Left renal cortex interstitium (tissue), 4 donors: ENCODE measurements at regions not wholly inside any gene's neighbourhood (a gene's known extent, or its start where the extent isn't known, plus 50 kb on each side); places are given as distances from the start of the nearest gene placed in this dataset.

Experiments used
- DNase-seq, 4 donors: peaks; one replicate each; pipeline ENCODE4 v3.0.0-alpha.2; 2013; ENCODE audit warnings: low read depth in 4 of 4, low spot score in 2 of 4, missing footprints in 1 of 4

- no peak for DNase-seq
Observed at GRCh38 chr4:189050643-189051042, 890.0 kb upstream of the FRG1 start.

- no peak for DNase-seq
Observed at GRCh38 chr4:189053621-189054020, 887.1 kb upstream of the FRG1 start.

- no peak for DNase-seq
Observed at GRCh38 chr4:189060104-189060503, 880.6 kb upstream of the FRG1 start.

DNA sequence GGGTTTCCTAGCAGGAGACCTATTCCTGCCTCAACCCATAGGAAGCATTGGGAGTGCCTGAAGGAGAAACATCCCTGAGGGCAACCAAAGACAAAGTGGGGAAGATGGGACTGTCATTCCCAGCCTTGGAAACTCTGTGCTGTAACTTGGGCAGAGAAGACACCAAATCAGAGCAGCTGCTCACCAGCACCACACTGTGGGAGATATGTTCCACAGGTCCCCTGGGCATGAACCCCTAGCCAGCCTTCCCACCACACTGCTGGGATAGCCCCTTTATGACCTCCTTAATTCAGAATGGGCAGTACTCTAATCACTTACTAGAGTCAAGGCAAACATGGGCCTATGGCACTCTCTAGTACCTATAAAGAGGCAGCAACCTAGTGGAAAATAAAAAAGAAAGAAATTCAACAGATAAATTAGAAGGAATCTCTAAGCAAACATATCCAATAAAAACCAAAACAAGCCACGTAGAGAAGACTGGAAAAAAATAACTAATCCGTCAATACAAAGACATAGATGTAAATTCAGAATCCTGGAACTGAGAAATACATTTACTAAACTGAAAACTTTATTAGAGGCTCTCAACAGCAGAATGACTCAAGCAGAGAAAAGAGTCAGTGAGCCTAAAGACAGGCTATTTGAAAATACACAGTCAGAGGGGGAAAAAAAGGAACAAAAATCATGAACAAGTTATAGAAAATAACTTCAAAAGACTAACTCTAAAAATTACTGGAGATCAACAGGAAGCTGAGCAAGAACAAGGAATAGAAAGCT, 878.4 kb upstream of the FRG1 start:
- DNase-seq: no peak

DNA sequence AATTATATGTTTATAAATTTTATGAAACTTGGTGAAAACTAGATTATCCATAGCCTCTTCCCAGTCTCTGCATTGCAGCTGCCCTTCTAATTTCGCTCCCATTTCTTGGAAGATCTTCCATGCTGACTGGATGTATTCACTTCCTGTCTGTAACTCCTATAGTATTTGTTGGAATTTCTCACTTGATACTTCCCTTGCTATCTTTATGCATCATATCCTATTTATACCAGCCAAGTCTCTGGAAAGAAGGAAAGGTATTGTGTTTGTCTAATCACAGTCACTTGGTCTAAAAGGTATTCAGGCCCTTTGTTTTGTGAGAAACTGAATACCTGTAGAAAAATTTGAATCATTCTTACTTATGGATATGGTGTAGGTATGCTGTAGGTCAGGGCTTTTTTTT, 870.9 kb upstream of the FRG1 start:
- no peak for DNase-seq

DNA sequence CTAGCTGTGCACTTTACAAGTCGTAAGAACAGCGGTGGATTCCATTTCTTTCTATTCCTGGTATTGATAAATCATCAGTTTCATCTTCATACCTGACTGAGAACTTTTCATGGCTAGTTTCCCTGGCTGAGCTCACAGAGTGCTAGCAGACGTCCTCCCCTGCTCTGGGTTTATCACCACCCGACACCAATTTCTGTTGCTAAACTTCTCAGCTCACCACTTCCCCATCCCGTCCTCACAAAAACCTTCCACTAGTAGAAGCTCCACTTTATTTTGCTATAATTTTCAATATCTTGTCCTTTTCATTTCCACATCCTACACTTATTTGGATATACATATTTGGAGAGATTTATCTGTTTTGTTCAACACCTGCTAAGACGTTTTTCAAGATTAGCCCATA, 869.4 kb upstream of the FRG1 start:
- no peak for DNase-seq

- no peak for DNase-seq
Observed at GRCh38 chr4:189073739-189074138, 866.9 kb upstream of the FRG1 start.

- no peak for DNase-seq
Observed at GRCh38 chr4:189081826-189082225, 858.8 kb upstream of the FRG1 start.

GRCh38 chr4:189083769-189084168, 856.9 kb upstream of the FRG1 start:
- DNase-seq: no peak

DNA sequence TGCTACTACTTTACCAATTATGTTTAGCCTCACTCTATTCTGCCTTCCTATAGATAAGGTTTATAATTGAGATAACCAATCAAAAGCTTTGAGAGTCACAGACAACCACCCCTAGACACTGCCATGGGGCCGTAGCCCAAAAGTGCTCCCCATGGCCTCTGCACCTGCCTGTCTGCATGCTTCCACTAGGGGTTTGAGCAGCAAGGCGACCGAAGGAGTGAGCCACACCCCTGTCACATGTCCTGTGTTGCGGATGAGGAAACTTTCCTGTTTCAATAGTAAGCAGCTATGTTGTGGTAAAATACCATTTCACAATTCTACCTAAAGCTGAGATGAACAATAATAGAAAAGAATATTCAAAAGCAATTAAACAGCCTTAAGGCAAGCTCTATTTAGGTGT, 856.0 kb upstream of the FRG1 start:
- DNase-seq: no peak

DNA sequence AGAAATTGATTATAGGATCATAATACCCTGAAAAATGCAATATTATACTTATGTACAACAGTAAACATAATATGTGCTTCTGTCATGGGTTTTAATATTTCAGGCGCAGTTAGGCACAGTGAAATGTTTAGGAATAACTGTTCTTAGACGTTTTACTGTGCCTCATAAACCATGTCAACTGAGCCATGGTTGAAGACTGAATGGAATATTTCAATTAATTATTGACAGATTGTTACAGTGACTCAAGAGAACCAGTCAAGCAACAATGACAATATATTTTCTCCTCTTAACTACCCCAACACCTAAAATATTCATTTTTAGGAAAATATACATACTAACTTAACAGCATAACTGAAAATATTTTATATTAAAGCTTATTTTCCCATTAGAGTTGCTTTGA, 852.7 kb upstream of the FRG1 start:
- DNase-seq: no peak

DNA sequence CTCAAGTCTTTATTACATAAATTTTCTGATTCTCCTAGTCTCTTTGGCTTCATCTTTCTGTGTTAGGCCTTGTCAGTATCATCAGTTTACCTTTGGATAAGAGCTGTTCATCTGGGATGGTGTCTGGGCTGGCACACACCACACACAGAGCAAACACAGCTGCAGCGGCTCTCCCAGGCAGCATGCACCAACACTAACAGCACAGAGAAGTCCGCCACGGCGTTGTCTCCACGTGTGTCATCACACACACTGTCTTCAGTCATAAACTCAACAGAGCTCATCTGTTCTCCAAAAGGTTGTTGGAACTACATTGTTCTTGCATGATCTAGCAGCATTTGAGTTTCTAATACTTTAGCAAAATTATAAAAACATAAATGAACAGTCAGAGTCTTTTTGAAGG, 851.9 kb upstream of the FRG1 start:
- DNase-seq: no peak

- no peak for DNase-seq
Observed at GRCh38 chr4:189090174-189090814, 850.4 kb upstream of the FRG1 start.

DNA sequence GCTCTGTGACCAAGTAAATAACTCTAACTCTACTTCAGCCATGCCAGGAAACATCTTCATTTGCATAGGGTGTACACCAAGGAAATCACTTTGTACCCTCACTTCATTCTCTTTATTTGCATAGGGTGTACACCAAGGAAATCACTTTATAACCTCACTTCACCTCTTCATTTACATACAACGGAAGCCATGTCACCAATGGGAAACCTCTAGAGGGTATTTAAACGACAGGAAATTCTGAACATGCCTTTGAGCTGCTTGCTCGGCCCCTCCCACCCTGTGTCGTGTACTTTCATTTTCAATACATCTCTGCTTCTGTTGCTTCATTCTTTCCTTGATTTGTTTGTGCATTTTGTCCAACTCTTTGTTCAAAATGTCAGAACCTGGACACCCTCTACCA, 848.1 kb upstream of the FRG1 start:
- DNase-seq: no peak

DNA sequence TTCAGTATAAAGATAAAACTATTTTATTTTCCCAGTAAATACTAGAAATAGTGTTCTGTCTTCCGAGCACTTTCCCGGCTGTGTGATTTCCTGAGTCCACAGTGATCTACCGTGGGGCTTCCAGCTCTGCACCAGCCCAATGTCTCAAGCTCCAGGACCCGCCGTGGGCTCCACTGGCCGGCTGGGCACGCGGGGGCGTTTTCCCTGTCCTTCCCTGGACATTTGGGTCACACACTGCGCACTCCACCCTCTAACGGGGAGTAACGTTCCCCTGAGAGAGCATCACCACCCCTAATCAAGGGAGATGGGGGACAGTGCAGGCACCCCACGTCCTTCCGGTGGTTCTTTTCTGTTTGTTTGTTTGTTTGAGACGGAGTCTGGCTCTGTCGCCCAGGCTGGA, 844.6 kb upstream of the FRG1 start:
- DNase-seq: no peak

- no peak for DNase-seq
Observed at GRCh38 chr4:189096717-189097116, 844.0 kb upstream of the FRG1 start.

- DNase-seq: no peak
Observed at GRCh38 chr4:189098932-189099696, 841.6 kb upstream of the FRG1 start.

DNA sequence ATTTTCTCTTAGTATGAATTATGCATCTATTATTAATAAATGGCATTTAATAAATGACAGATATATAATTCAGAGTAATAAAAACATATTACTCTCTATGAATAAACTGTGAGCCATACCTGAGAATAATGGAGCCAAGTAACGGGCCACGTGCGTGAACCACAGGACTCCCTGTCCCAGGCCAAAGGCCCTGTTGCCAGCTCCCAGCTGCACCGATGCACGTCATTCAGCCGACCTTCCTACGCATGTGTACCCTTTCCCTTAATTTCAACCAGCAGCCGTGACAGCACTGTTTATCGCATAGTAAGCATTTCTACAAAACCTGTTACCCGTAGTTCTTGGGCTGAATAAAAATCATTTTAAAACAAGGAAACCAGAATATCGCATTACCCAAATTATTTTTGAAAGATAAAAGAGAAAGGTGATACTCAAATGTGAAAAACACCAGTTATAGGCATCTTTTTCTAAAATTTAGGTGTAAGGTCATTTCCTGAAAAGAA, 827.2 kb upstream of the FRG1 start:
- DNase-seq: no peak

DNA sequence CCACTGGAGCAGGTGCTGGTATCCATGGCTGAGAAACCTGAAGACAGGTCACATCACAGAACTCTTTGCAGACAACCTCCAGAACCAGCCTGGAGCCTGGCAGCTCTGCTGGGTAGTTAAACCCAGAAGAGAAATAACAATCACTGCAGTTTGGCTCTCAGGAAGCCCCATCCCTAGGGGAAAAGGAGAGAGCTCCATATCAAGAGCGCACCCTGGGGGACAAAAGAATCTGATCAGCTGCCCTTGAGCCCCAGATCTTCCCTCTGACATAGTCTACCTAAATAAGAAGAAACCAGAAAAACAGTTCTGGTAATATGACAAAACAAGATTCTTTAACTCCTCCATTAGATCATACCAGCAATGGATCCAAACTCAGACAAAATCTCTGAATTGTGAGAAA, 823.2 kb upstream of the FRG1 start:
- DNase-seq: no peak

DNA sequence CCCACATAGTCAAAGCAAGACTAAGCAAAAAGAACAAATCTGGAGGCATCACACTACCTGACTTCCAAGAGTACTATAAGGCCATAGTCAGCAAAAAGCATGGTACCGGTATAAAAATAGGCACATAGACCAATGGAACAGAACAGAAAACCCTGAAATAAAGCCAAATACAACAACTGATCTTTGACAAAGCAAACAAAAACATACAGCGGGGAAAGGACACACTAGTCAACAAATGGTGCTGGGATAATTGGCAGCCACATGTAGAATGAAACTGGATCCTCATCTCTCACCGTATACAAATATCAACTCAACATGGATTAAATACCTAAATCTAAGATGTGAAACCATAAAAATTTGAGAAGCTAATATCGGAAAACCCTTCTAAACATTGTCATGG, 819.3 kb upstream of the FRG1 start:
- no peak for DNase-seq

DNA sequence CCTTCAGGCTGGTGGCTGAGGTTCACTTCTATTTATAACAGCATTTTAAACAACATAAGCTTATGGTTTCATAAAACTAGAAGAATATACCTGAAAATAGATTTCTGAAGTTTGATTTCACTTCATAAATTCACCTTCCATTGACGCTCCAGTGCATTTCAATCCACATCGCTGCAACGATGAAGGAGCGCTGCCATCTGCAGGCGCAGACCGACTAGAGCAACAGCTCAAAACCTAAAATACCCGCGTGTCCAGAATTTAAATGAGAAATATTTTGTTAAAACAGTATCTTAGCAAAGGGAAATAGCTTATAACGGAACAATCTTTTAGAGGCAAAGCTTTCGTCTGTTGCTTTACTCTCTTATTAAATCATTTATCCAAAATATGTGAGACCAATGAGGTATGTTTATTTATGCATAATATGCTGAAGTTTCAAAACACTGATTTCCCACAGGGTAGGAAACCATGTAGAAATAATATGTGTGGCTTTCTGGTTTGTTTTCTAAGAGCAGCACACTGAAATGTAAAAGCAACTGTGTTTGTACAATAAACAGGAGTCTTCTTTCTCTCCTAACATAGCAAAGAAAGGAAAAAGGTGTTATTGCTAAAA, 816.4 kb upstream of the FRG1 start:
- peak in 3 of 4 donors; percentile 11 to 17 (median 11) for DNase-seq
